ENCODE measurements at regions not wholly inside any gene's neighbourhood (a gene's known extent, or its start where the extent isn't known, plus 50 kb on each side); places are given as distances from the start of the nearest gene placed in this dataset.

DNA sequence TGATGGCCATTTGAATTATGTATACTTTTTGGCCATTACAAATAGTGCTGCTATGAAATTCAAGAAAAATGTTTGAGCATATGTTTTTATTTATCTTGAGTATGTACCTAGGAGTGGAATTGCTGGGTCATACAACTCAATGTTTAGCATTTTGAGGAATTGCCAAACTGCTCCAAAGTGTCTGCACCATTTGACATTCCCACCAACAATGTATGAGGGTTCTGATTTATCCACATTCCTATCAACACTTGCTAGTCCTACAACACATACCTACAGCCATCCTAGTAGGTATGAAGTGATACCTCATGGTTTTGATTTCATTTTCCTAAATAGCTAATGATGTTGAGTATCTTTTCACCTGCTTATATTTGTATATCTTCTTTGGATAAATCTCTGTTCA lies 165.5 kb downstream of the NOC3L start:
- no peak for TF ChIP-seq POLR2A (IDR thresholded peaks at IDR 0.05; ENCODE audit: low read length)
- TF ChIP-seq GATA1 (IDR thresholded peaks at IDR 0.05; ENCODE audit: low read depth, low read length), result no peak

Measured in erythroblast (primary cell).